ENCODE measurements at regions not wholly inside any gene's neighbourhood (a gene's known extent, or its start where the extent isn't known, plus 50 kb on each side); places are given as distances from the start of the nearest gene placed in this dataset.

GRCh38 chr1:22323141-22323845, 128.4 kb upstream of the ZBTB40 start:
- DNase-seq (ENCODE audit: extremely low spot score) = no peak
- ChIA-PET CTCF (no interaction called here), POLR2A (no interaction called here)
- TF ChIP-seq CTBP1 (IDR thresholded peaks at IDR 0.05; ENCODE audit: borderline replicate concordance) (no peak), ELF4 (IDR thresholded peaks at IDR 0.05) (no peak), ZNF384 (IDR thresholded peaks at IDR 0.05) (no peak), NFRKB (IDR thresholded peaks at IDR 0.05) (no peak), HDGF (IDR thresholded peaks at IDR 0.05; ENCODE audit: borderline replicate concordance) (no peak), FOXA1 (IDR thresholded peaks at IDR 0.05) (no peak), L3MBTL2 (conservative IDR thresholded peaks at IDR 0.05) (no peak), SP1 (IDR thresholded peaks at IDR 0.05) (no peak), SUZ12 (IDR thresholded peaks at IDR 0.05) (no peak), PKNOX1 (IDR thresholded peaks at IDR 0.05) (no peak), FOXK2 (IDR thresholded peaks at IDR 0.05) (no peak), TARDBP (IDR thresholded peaks at IDR 0.05) (no peak), LEF1 (IDR thresholded peaks at IDR 0.05; ENCODE audit: borderline replicate concordance) (no peak), ARNT (IDR thresholded peaks at IDR 0.05) (no peak), FOXM1 (IDR thresholded peaks at IDR 0.05; ENCODE audit: borderline replicate concordance) (no peak)

GRCh38 chr1:22323846-22324504, 127.7 kb upstream of the ZBTB40 start:
- TF ChIP-seq HDGF (IDR thresholded peaks at IDR 0.05; ENCODE audit: borderline replicate concordance) = no peak
- TF ChIP-seq PKNOX1 (IDR thresholded peaks at IDR 0.05) = no peak
- TF ChIP-seq FOXA1 (IDR thresholded peaks at IDR 0.05) = no peak
- no peak for TF ChIP-seq CTBP1 (IDR thresholded peaks at IDR 0.05; ENCODE audit: borderline replicate concordance)
- no peak for TF ChIP-seq SUZ12 (IDR thresholded peaks at IDR 0.05)
- TF ChIP-seq TARDBP (IDR thresholded peaks at IDR 0.05) = no peak
- no peak for TF ChIP-seq ARNT (IDR thresholded peaks at IDR 0.05)
- no peak for TF ChIP-seq ELF4 (IDR thresholded peaks at IDR 0.05)
- ChIA-PET POLR2A (no interaction called here), CTCF (no interaction called here)
- no peak for DNase-seq (ENCODE audit: extremely low spot score)

GRCh38 chr1:22325531-22326371, 125.9 kb upstream of the ZBTB40 start:
- ChIA-PET POLR2A (no interaction called here), CTCF (no interaction called here)
- no peak for DNase-seq (ENCODE audit: extremely low spot score)
- TF ChIP-seq TARDBP (IDR thresholded peaks at IDR 0.05) (no peak), SP1 (IDR thresholded peaks at IDR 0.05) (no peak), FOXA1 (IDR thresholded peaks at IDR 0.05) (no peak), BHLHE40 (IDR thresholded peaks at IDR 0.05; ENCODE audit: borderline replicate concordance) (no peak), SUZ12 (IDR thresholded peaks at IDR 0.05) (no peak), ARNT (IDR thresholded peaks at IDR 0.05) (no peak)

- ChIA-PET POLR2A (no interaction called here), CTCF (no interaction called here)
- TF ChIP-seq LEF1 (IDR thresholded peaks at IDR 0.05; ENCODE audit: borderline replicate concordance) = no peak
- TF ChIP-seq ARNT (IDR thresholded peaks at IDR 0.05) = no peak
- no peak for TF ChIP-seq L3MBTL2 (conservative IDR thresholded peaks at IDR 0.05)
- TF ChIP-seq HDGF (IDR thresholded peaks at IDR 0.05; ENCODE audit: borderline replicate concordance) = no peak
- TF ChIP-seq CTBP1 (IDR thresholded peaks at IDR 0.05; ENCODE audit: borderline replicate concordance) = no peak
- TF ChIP-seq FOXM1 (IDR thresholded peaks at IDR 0.05; ENCODE audit: borderline replicate concordance) = no peak
- no peak for TF ChIP-seq ZNF384 (IDR thresholded peaks at IDR 0.05)
- TF ChIP-seq FOXA1 (IDR thresholded peaks at IDR 0.05) = no peak
- TF ChIP-seq FOXK2 (IDR thresholded peaks at IDR 0.05) = no peak
- no peak for DNase-seq (ENCODE audit: extremely low spot score)
Observed at GRCh38 chr1:22326372-22326915, 125.2 kb upstream of the ZBTB40 start.

- no peak for TF ChIP-seq BHLHE40 (IDR thresholded peaks at IDR 0.05; ENCODE audit: borderline replicate concordance)
- no peak for TF ChIP-seq NFRKB (IDR thresholded peaks at IDR 0.05)
- TF ChIP-seq FOXA1 (IDR thresholded peaks at IDR 0.05) = no peak
- no peak for TF ChIP-seq PKNOX1 (IDR thresholded peaks at IDR 0.05)
- TF ChIP-seq FOXK2 (IDR thresholded peaks at IDR 0.05) = no peak
- no peak for TF ChIP-seq CTBP1 (IDR thresholded peaks at IDR 0.05; ENCODE audit: borderline replicate concordance)
- no peak for TF ChIP-seq LEF1 (IDR thresholded peaks at IDR 0.05; ENCODE audit: borderline replicate concordance)
- TF ChIP-seq ARNT (IDR thresholded peaks at IDR 0.05) = no peak
- no peak for TF ChIP-seq HDGF (IDR thresholded peaks at IDR 0.05; ENCODE audit: borderline replicate concordance)
- no peak for TF ChIP-seq ELF4 (IDR thresholded peaks at IDR 0.05)
- no peak for TF ChIP-seq TARDBP (IDR thresholded peaks at IDR 0.05)
- no peak for TF ChIP-seq SUZ12 (IDR thresholded peaks at IDR 0.05)
- no peak for TF ChIP-seq FOXM1 (IDR thresholded peaks at IDR 0.05; ENCODE audit: borderline replicate concordance)
- no peak for TF ChIP-seq L3MBTL2 (conservative IDR thresholded peaks at IDR 0.05)
- no peak for TF ChIP-seq SP1 (IDR thresholded peaks at IDR 0.05)
- no peak for TF ChIP-seq ZNF384 (IDR thresholded peaks at IDR 0.05)
- DNase-seq (ENCODE audit: extremely low spot score) = no peak
- CTCF ChIA-PET = no interaction called here
- POLR2A ChIA-PET = no interaction called here
Observed at GRCh38 chr1:22326931-22327330, 124.7 kb upstream of the ZBTB40 start.
